Colonic mucosa (tissue), 4 donors: ENCODE measurements at regions not wholly inside any gene's neighbourhood (a gene's known extent, or its start where the extent isn't known, plus 50 kb on each side); places are given as distances from the start of the nearest gene placed in this dataset.

Experiments
- DNase-seq: peaks from one replicate; pipeline ENCODE4 v3.0.0-alpha.2; 2020
- H3K27ac ChIP-seq: fragments of 200-600 bp; one replicate; pipeline ENCODE4 v1.8.0; 2021
- H3K27me3 ChIP-seq: fragments of 200-600 bp; one replicate; pipeline ENCODE4 v1.8.0; 2021
- H3K36me3 ChIP-seq: fragments of 200-600 bp; one replicate; pipeline ENCODE4 v1.8.0; 2021
- H3K4me1 ChIP-seq: fragments of 200-600 bp; one replicate; pipeline ENCODE4 v1.8.0; 2021; ENCODE audit warnings: mild to moderate bottlenecking
- H3K4me3 ChIP-seq: fragments of 200-600 bp; one replicate; pipeline ENCODE4 v1.8.0; 2021
- H3K9ac ChIP-seq, 2 donors: one replicate each; pipeline ENCODE4 v1.7.0; 2013; ENCODE audit warnings: control low read depth in 2 of 2, low read depth in 2 of 2, low read length in 2 of 2
- H3K9me3 ChIP-seq: fragments of 200-600 bp; one replicate; pipeline ENCODE4 v1.8.0; 2021
- intact Hi-C: fragments of 100-400 bp; cut with DNase I; formaldehyde crosslinking; loops from one replicate; pipeline ENCODE4 v1.14.1; 2022
- TF ChIP-seq, protein P1 (sequence below): fragments of 200-600 bp; IDR thresholded peaks from one replicate; pipeline ENCODE4 v1.8.0; 2022; ENCODE audit warnings: antibody characterized with exemption, mild to moderate bottlenecking
- donor health status: healthy.
- donor health status: DM: no; HTN: no; CAD: no.
- donor health status: DM: no; HTN: no; CAD: no.

DNA sequence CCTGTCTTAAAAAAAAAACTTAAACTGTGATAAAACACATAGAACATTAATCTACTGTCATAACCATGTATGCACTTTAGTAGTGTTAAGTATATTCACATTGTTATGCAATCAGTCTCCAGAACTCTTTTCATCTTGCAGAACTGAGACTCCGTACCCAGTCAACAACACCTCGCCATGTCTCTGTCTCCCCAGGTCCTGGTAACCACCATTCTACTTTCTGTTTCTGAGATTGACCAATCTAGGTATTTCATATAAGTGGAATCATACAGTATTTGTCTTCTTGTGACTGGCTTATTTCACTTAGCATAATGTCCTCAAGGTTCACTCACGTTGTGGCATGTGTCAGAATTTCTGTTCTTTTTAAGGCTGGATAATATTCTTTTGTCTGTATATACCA is 290.8 kb upstream of the CXCR4 start:
- no peak overlapping the region for H3K27ac ChIP-seq
- H3K9ac ChIP-seq, result no peak overlapping the region
- DNase-seq, result no peak
- H3K27me3 ChIP-seq, result no peaks in the 10 kb centered on the region
- no peaks in the 10 kb centered on the region for H3K36me3 ChIP-seq
- no peaks in the 10 kb centered on the region for H3K9me3 ChIP-seq
- TF ChIP-seq, protein P1, sequence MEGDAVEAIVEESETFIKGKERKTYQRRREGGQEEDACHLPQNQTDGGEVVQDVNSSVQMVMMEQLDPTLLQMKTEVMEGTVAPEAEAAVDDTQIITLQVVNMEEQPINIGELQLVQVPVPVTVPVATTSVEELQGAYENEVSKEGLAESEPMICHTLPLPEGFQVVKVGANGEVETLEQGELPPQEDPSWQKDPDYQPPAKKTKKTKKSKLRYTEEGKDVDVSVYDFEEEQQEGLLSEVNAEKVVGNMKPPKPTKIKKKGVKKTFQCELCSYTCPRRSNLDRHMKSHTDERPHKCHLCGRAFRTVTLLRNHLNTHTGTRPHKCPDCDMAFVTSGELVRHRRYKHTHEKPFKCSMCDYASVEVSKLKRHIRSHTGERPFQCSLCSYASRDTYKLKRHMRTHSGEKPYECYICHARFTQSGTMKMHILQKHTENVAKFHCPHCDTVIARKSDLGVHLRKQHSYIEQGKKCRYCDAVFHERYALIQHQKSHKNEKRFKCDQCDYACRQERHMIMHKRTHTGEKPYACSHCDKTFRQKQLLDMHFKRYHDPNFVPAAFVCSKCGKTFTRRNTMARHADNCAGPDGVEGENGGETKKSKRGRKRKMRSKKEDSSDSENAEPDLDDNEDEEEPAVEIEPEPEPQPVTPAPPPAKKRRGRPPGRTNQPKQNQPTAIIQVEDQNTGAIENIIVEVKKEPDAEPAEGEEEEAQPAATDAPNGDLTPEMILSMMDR, result no peak
- no peak overlapping the region for H3K4me3 ChIP-seq
- H3K4me1 ChIP-seq, result no peaks in the 10 kb centered on the region
- intact Hi-C loops, result no loop called here

GRCh38 chr2:136407952-136408318 is 290.0 kb upstream of the CXCR4 start:
- no peak for DNase-seq
- H3K4me3 ChIP-seq, result no peak overlapping the region
- no peaks in the 10 kb centered on the region for H3K4me1 ChIP-seq
- H3K27me3 ChIP-seq, result no peaks in the 10 kb centered on the region
- TF ChIP-seq, protein P1, result no peak
- intact Hi-C loops, result no loop called here
- no peaks in the 10 kb centered on the region for H3K36me3 ChIP-seq
- H3K9ac ChIP-seq, result no peak overlapping the region
- H3K9me3 ChIP-seq, result no peaks in the 10 kb centered on the region
- H3K27ac ChIP-seq, result no peak overlapping the region

- H3K27me3 ChIP-seq, result no peaks in the 10 kb centered on the region
- no peaks in the 10 kb centered on the region for H3K36me3 ChIP-seq
- intact Hi-C loops, result no loop called here
These were observed 289.4 kb upstream of the CXCR4 start for GRCh38 chr2:136407117-136407951.

DNA sequence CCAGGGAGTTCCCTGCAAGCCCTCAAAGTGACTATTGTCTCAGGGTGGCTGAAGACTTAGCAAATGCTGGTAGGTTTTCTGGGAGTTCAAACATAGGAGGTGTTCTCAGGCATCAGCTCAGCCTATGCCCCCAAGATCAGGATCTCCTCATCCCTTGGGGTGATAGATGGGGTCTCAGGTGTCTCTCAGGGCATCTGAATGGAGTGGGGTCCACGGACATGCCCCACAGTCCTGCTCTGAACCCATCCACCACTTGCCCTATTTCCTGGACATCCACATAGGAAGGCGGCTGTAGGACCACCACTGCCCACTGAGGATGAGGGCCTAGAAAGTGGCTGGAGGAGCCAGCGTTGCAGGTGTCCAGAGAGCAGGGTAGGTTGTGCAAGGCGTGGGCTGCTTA is 287.0 kb upstream of the CXCR4 start:
- Histone ChIP-seq H3K4me1 (no peaks in the 10 kb centered on the region), H3K9ac (no peak overlapping the region), H3K36me3 (no peaks in the 10 kb centered on the region), H3K9me3 (no peaks in the 10 kb centered on the region), H3K27me3 (no peaks in the 10 kb centered on the region), H3K4me3 (no peak overlapping the region), H3K27ac (no peak overlapping the region)
- intact Hi-C loops, result no loop called here
- TF ChIP-seq, protein P1, result no peak
- no peak for DNase-seq

More at GRCh38 chr2:136407117-136407951, 289.4 kb upstream of the CXCR4 start:
- TF ChIP-seq, protein P1, result no peak
- Histone ChIP-seq H3K27ac (no peak overlapping the region), H3K9me3 (no peaks in the 10 kb centered on the region), H3K9ac (no peak overlapping the region), H3K4me1 (no peaks in the 10 kb centered on the region), H3K4me3 (no peak overlapping the region)
- no peak for DNase-seq

DNA sequence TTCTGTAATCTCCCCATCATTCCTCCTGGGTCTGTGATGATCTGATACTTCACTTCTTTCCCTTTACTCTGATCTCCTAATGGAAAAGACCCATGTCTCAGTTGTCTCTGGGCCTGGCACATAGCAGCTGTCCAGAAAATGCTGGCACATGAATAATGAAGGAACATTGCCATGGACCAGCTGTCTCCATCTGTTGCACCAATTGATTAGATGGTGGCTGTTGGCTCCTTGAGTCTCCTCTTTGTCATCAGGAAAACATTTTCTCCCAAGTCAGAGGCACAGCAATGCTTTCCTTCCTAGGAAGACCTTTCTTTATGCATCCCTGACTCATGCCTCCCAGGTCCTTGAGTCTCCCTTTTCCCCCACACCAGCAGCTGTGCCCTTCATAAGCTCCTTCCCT is 286.2 kb upstream of the CXCR4 start:
- Histone ChIP-seq H3K27ac (no peak overlapping the region), H3K9ac (no peak overlapping the region), H3K4me3 (no peak overlapping the region), H3K36me3 (no peaks in the 10 kb centered on the region), H3K27me3 (no peaks in the 10 kb centered on the region), H3K9me3 (no peaks in the 10 kb centered on the region), H3K4me1 (no peaks in the 10 kb centered on the region)
- intact Hi-C loops, result no loop called here
- no peak for DNase-seq
- TF ChIP-seq, protein P1, result no peak
